WERI-Rb-1 (cell line): ENCODE measurements at regions not wholly inside any gene's neighbourhood (a gene's known extent, or its start where the extent isn't known, plus 50 kb on each side); places are given as distances from the start of the nearest gene placed in this dataset.

Source experiments
- DNase-seq: peaks from one replicate; pipeline ENCODE4 v3.0.0-alpha.2; 2020
- H3K27ac ChIP-seq: fragments of 250-450 bp; sonication (Bioruptor Pico); 2 replicates; pipeline ENCODE4 v1.5.1; 2020; ENCODE audit warnings: mild to moderate bottlenecking, moderate library complexity
- H3K27me3 ChIP-seq: fragments of 250-450 bp; sonication (Bioruptor Pico); 2 replicates; pipeline ENCODE4 v1.5.1; 2021; ENCODE audit warnings: mild to moderate bottlenecking, low read depth, moderate library complexity; ENCODE audit not compliant: insufficient read depth, severe bottlenecking
- H3K36me3 ChIP-seq: fragments of 250-450 bp; sonication (Bioruptor Pico); 2 replicates; pipeline ENCODE4 v1.5.1; 2020; ENCODE audit warnings: mild to moderate bottlenecking, moderate library complexity
- H3K4me3 ChIP-seq: 2 replicates; pipeline ENCODE4 v1.5.1; 2011; ENCODE audit warnings: low read depth, mild to moderate bottlenecking, control low read depth, low read length
- H3K9me3 ChIP-seq: fragments of 250-450 bp; sonication (Bioruptor Pico); 2 replicates; pipeline ENCODE4 v1.5.1; 2021; ENCODE audit warnings: mild to moderate bottlenecking, moderate library complexity; ENCODE audit not compliant: severe bottlenecking
- CTCF ChIP-seq: IDR thresholded peaks from 2 replicates; pipeline ENCODE4 v1.5.1; 2011; ENCODE audit warnings: low read depth, mild to moderate bottlenecking, control low read depth, inconsistent platforms, low read length

GRCh38 chr5:29079771-29080170 is 2041.4 kb upstream of the CDH9 start:
- peak; percentile 42 for DNase-seq
- H3K27me3 ChIP-seq: no peaks in the 10 kb centered on the region
- peak; percentile 36; the same call in 1 of the 2 replicates for TF ChIP-seq CTCF
- no peak overlapping the region for H3K27ac ChIP-seq
- H3K36me3 ChIP-seq: no peaks in the 10 kb centered on the region
- no peaks in the 10 kb centered on the region for H3K9me3 ChIP-seq
- H3K4me3 ChIP-seq: no peak overlapping the region

GRCh38 chr5:29077451-29077850 is 2039.1 kb upstream of the CDH9 start:
- H3K27ac ChIP-seq: no peak overlapping the region
- no peak for DNase-seq
- no peaks in the 10 kb centered on the region for H3K36me3 ChIP-seq
- no peaks in the 10 kb centered on the region for H3K9me3 ChIP-seq
- no peaks in the 10 kb centered on the region for H3K27me3 ChIP-seq
- no peak overlapping the region for H3K4me3 ChIP-seq
- no peak for TF ChIP-seq CTCF

GRCh38 chr5:29069104-29069402 is 2030.7 kb upstream of the CDH9 start:
- Histone ChIP-seq H3K4me3 (no peak overlapping the region), H3K27ac (no peak overlapping the region)

GRCh38 chr5:29061381-29061780 is 2023.0 kb upstream of the CDH9 start:
- TF ChIP-seq CTCF: no peak
- no peak overlapping the region for H3K27ac ChIP-seq
- no peaks in the 10 kb centered on the region for H3K36me3 ChIP-seq
- H3K4me3 ChIP-seq: no peak overlapping the region
- no peaks in the 10 kb centered on the region for H3K27me3 ChIP-seq
- H3K9me3 ChIP-seq: no peaks in the 10 kb centered on the region
- DNase-seq: no peak

More at GRCh38 chr5:29069104-29069402, 2030.7 kb upstream of the CDH9 start:
- Histone ChIP-seq H3K36me3 (no peaks in the 10 kb centered on the region), H3K9me3 (no peaks in the 10 kb centered on the region), H3K27me3 (no peaks in the 10 kb centered on the region)
- TF ChIP-seq CTCF: no peak
- DNase-seq: no peak

- Histone ChIP-seq H3K9me3 (no peaks in the 10 kb centered on the region), H3K27me3 (no peaks in the 10 kb centered on the region), H3K4me3 (no peak overlapping the region), H3K27ac (no peak overlapping the region), H3K36me3 (no peaks in the 10 kb centered on the region)
- TF ChIP-seq CTCF: no peak
- no peak for DNase-seq
Observed at GRCh38 chr5:29054694-29055093, 2016.3 kb upstream of the CDH9 start.

- H3K36me3 ChIP-seq: no peaks in the 10 kb centered on the region
- H3K27ac ChIP-seq: no peak overlapping the region
- no peak for DNase-seq
- no peaks in the 10 kb centered on the region for H3K9me3 ChIP-seq
- H3K27me3 ChIP-seq: no peaks in the 10 kb centered on the region
- H3K4me3 ChIP-seq: no peak overlapping the region
- TF ChIP-seq CTCF: no peak
Observed at GRCh38 chr5:29054282-29054681, 2015.9 kb upstream of the CDH9 start.
